ENCODE measurements at regions not wholly inside any gene's neighbourhood (a gene's known extent, or its start where the extent isn't known, plus 50 kb on each side); places are given as distances from the start of the nearest gene placed in this dataset.

DNA sequence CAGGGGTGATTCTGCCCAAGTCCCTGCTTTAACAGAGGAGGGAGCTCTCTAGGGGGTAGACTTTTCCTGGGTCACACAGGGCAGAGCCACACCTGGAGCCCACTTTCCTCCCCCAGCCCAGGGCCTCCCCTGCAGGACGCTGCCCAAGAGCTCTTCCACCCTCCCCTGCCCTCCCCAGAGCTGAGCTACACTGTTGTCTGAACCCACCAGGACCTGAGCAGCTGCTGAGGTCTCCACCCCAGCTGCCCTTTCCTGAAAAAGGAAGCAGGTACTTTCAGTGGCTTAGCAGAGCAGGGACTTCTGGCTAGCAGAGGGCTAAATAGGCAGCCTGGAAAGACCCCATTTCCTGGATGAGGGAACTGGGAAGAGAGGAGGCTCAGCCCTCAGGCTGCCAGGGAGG is 169.3 kb upstream of the ETV3 start:
- dilution Hi-C loops (cut with MboI; ENCODE audit: extremely low pct_ligation_motif_present, low sequenced_read_pairs) = no loop called here
- no peak for TF ChIP-seq JUN (IDR thresholded peaks at IDR 0.05; ENCODE audit: borderline replicate concordance, insufficient read depth, insufficient read length, low read depth)
- TF ChIP-seq EZH2 (IDR thresholded peaks at IDR 0.05; ENCODE audit: borderline replicate concordance, low read depth, low read length, severe bottlenecking) = no peak
- no peak for TF ChIP-seq MYC (IDR thresholded peaks at IDR 0.05; ENCODE audit: low read depth, low read length)
- TF ChIP-seq GATA2 (IDR thresholded peaks at IDR 0.05; ENCODE audit: insufficient read depth, insufficient read length, low read depth, low read length) = no peak
- TF ChIP-seq POLR2AphosphoS5 (IDR thresholded peaks at IDR 0.05; ENCODE audit: insufficient read depth, low read depth, low read length) = no peak
- TF ChIP-seq, protein P1, sequence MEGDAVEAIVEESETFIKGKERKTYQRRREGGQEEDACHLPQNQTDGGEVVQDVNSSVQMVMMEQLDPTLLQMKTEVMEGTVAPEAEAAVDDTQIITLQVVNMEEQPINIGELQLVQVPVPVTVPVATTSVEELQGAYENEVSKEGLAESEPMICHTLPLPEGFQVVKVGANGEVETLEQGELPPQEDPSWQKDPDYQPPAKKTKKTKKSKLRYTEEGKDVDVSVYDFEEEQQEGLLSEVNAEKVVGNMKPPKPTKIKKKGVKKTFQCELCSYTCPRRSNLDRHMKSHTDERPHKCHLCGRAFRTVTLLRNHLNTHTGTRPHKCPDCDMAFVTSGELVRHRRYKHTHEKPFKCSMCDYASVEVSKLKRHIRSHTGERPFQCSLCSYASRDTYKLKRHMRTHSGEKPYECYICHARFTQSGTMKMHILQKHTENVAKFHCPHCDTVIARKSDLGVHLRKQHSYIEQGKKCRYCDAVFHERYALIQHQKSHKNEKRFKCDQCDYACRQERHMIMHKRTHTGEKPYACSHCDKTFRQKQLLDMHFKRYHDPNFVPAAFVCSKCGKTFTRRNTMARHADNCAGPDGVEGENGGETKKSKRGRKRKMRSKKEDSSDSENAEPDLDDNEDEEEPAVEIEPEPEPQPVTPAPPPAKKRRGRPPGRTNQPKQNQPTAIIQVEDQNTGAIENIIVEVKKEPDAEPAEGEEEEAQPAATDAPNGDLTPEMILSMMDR (IDR thresholded peaks at IDR 0.05; ENCODE audit: extremely low read depth in 1 of 2, insufficient read depth in 1 of 2, low read depth in 1 of 2, low read length in 2 of 2) = no peak
- TF ChIP-seq FOS (IDR thresholded peaks at IDR 0.05; ENCODE audit: borderline replicate concordance, insufficient read depth, low read length) = no peak

More for the DNA sequence above, 169.3 kb upstream of the ETV3 start:
- FAIRE-seq (no peak), DNase-seq (ENCODE audit: low read depth, low spot score) (no peak)
- no peaks in the 10 kb centered on the region for H4K20me1 ChIP-seq (replicated peaks; ENCODE audit: control insufficient read depth, extremely low read depth, insufficient read depth, low read length)
- H3K9ac ChIP-seq (replicated peaks; ENCODE audit: extremely low read depth, insufficient read depth, low read length) = no peak overlapping the region
- no peak overlapping the region for H3K27ac ChIP-seq (ENCODE audit: insufficient read depth, low read depth, low read length)
- H3K4me3 ChIP-seq (replicated peaks in 1 of 3; ENCODE audit: insufficient read depth in 1 of 3, low read depth in 1 of 3, low read length in 3 of 3) = no peak overlapping the region
- no peaks in the 10 kb centered on the region for H3K79me2 ChIP-seq (ENCODE audit: control insufficient read depth, insufficient read depth, low read length)
- POLR2A ChIA-PET = no interaction called here
- H3K27me3 ChIP-seq (ENCODE audit: control insufficient read depth in 2 of 2, insufficient read depth in 2 of 2, low read length in 2 of 2) = no peaks in the 10 kb centered on the region
- H3K36me3 ChIP-seq (ENCODE audit: control insufficient read depth in 2 of 2, extremely low read depth in 1 of 2, insufficient read depth in 2 of 2, low read length in 2 of 2) = no peaks in the 10 kb centered on the region
- H3K4me1 ChIP-seq (ENCODE audit: control insufficient read depth, extremely low read depth, insufficient read depth, low read length) = no peaks in the 10 kb centered on the region
- no peak overlapping the region for H3K4me2 ChIP-seq (ENCODE audit: insufficient read depth, low read length)
- intact Hi-C loops (cut with micrococcal nuclease) = no loop called here
- CTCF ChIA-PET = no interaction called here
- BruUV-seq (replicated peaks) = no TSS peak
- no peaks in the 10 kb centered on the region for H3K9me1 ChIP-seq (replicated peaks; ENCODE audit: control insufficient read depth, extremely low read depth, insufficient read depth, low read length)
- no peaks in the 10 kb centered on the region for H3K9me3 ChIP-seq (replicated peaks; ENCODE audit: control insufficient read depth, insufficient read depth, low read length)
- no peak overlapping the region for H2AFZ ChIP-seq (ENCODE audit: low read depth, low read length)

Measured in endothelial cell of umbilical vein (primary cell).